ENCODE measurements at regions not wholly inside any gene's neighbourhood (a gene's known extent, or its start where the extent isn't known, plus 50 kb on each side); places are given as distances from the start of the nearest gene placed in this dataset.
"Not testable (repeated sequence)": the region's sequence is repeated elsewhere in the genome, so short reads cannot be mapped to it uniquely, and the experiment has no call there.

DNA sequence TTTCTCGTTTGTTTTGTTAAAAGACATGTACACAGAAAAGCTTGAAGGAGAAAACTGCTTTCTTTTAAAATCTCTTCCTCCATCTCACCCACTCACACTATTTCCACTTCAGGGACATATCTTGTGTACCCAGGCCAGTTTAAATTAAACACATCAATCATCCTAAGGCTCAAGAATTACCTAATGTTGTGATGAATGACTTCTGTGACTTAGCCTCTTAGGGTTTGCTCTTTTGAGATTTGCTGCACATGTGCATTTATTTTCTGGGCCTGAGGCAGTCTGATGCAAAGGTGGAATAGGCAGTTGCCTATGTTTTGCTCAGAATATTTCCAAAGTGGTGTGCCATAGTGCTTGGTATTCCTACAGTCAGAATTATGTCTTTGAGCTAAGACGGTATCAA lies 439.9 kb upstream of the CHD1 start:
- Histone ChIP-seq H3K79me2 (ENCODE audit: insufficient read depth, low read depth) (no peaks in the 10 kb centered on the region), H3K27ac (no peak overlapping the region), H2AFZ (ENCODE audit: low read depth) (no peak overlapping the region), H3K36me3 (ENCODE audit: insufficient read depth) (no peaks in the 10 kb centered on the region), H3K27me3 (ENCODE audit: insufficient read depth, low read depth) (no peaks in the 10 kb centered on the region), H4K20me1 (ENCODE audit: insufficient read depth) (no peaks in the 10 kb centered on the region), H3K9ac (no peak overlapping the region), H3K4me2 (no peak overlapping the region), H3K4me3 (IDR thresholded peaks at IDR 0.05; ENCODE audit: insufficient read depth, low read depth, low read length) (no peak overlapping the region), H3K4me1 (ENCODE audit: low read depth, poor library complexity, severe bottlenecking) (no peaks in the 10 kb centered on the region)
- TF ChIP-seq, protein P1, sequence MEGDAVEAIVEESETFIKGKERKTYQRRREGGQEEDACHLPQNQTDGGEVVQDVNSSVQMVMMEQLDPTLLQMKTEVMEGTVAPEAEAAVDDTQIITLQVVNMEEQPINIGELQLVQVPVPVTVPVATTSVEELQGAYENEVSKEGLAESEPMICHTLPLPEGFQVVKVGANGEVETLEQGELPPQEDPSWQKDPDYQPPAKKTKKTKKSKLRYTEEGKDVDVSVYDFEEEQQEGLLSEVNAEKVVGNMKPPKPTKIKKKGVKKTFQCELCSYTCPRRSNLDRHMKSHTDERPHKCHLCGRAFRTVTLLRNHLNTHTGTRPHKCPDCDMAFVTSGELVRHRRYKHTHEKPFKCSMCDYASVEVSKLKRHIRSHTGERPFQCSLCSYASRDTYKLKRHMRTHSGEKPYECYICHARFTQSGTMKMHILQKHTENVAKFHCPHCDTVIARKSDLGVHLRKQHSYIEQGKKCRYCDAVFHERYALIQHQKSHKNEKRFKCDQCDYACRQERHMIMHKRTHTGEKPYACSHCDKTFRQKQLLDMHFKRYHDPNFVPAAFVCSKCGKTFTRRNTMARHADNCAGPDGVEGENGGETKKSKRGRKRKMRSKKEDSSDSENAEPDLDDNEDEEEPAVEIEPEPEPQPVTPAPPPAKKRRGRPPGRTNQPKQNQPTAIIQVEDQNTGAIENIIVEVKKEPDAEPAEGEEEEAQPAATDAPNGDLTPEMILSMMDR (conservative IDR thresholded peaks at IDR 0.05; ENCODE audit: low read depth, low read length), result no peak

DNA sequence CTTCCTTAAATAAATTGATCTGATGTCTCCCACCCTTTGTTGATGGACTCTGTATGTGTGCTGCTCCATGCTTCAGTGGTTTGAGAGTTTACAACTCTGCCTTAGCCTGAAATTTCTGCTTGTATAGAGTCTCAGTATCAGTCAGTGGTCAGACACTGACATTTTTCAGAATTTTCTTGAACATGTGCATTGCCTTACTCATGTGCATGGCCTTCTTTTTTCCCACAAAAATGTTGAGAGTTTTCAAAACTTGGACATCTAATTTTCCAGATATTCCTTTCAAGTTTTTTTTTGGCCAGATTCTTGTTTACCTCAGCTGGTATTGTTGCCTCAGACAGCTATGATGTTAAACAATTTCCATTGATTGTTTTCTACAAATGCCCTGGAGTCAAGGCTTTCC lies 427.1 kb upstream of the CHD1 start:
- Histone ChIP-seq H3K79me2 (ENCODE audit: insufficient read depth, low read depth) (no peaks in the 10 kb centered on the region), H2AFZ (ENCODE audit: low read depth) (no peak overlapping the region), H3K4me2 (no peak overlapping the region), H3K27me3 (ENCODE audit: insufficient read depth, low read depth) (no peaks in the 10 kb centered on the region), H3K9ac (no peak overlapping the region), H3K4me3 (IDR thresholded peaks at IDR 0.05; ENCODE audit: insufficient read depth, low read depth, low read length) (no peak overlapping the region), H3K36me3 (ENCODE audit: insufficient read depth) (no peaks in the 10 kb centered on the region), H3K27ac (no peak overlapping the region), H4K20me1 (ENCODE audit: insufficient read depth) (no peaks in the 10 kb centered on the region), H3K4me1 (ENCODE audit: low read depth, poor library complexity, severe bottlenecking) (no peaks in the 10 kb centered on the region)
- TF ChIP-seq, protein P1 (conservative IDR thresholded peaks at IDR 0.05; ENCODE audit: low read depth, low read length), result no peak

DNA sequence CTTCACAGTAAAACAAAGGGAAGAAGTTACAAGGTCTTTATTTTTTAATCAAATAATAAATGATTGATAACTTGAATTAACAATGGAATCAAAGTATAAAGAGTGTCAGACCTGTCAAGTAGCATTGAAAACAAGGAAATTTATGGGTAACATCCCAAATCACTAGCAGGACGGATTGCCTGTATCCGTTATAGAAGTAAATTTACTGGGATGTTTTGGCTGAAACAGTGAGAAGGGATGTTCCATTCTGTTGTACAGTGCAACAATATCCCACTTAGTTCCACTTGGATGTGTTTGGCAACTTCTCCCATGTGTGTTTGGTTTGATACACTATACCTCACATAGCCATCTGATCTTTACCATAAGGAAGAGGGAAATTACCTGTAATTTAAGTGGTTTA lies 421.0 kb upstream of the CHD1 start:
- H3K4me1 ChIP-seq (ENCODE audit: low read depth, poor library complexity, severe bottlenecking), result no peaks in the 10 kb centered on the region
- H4K20me1 ChIP-seq (ENCODE audit: insufficient read depth), result no peaks in the 10 kb centered on the region
- TF ChIP-seq, protein P1 (conservative IDR thresholded peaks at IDR 0.05; ENCODE audit: low read depth, low read length), result no peak
- H3K4me2 ChIP-seq, result no peak overlapping the region
- H3K79me2 ChIP-seq (ENCODE audit: insufficient read depth, low read depth), result no peaks in the 10 kb centered on the region
- no peak overlapping the region for H3K27ac ChIP-seq
- H3K36me3 ChIP-seq (ENCODE audit: insufficient read depth), result no peaks in the 10 kb centered on the region
- H3K9ac ChIP-seq, result no peak overlapping the region
- no peak overlapping the region for H3K4me3 ChIP-seq (IDR thresholded peaks at IDR 0.05; ENCODE audit: insufficient read depth, low read depth, low read length)
- H2AFZ ChIP-seq (ENCODE audit: low read depth), result no peak overlapping the region
- no peaks in the 10 kb centered on the region for H3K27me3 ChIP-seq (ENCODE audit: insufficient read depth, low read depth)

DNA sequence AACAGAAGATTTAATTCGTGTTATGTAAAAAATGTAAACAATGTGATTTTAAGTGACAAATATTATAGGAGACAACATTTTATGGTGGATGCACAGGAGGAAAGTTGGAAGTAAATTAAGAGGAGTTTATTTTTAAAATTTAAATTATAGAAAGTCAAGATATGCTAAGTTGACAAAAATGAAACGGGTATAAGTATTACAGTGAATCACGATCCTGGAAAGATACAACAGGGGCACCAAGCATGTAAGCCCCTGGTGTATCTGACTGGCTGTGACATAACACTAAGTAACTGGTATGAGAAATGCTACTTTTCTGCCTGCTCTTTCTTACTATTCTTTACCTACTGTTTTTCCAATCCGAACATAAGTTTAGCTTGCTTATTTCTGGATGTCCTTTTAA lies 419.8 kb upstream of the CHD1 start:
- no peak overlapping the region for H2AFZ ChIP-seq (ENCODE audit: low read depth)
- H3K4me3 ChIP-seq (IDR thresholded peaks at IDR 0.05; ENCODE audit: insufficient read depth, low read depth, low read length), result no peak overlapping the region
- H3K36me3 ChIP-seq (ENCODE audit: insufficient read depth), result no peaks in the 10 kb centered on the region
- TF ChIP-seq, protein P1 (conservative IDR thresholded peaks at IDR 0.05; ENCODE audit: low read depth, low read length), result no peak
- no peaks in the 10 kb centered on the region for H3K27me3 ChIP-seq (ENCODE audit: insufficient read depth, low read depth)
- H3K4me2 ChIP-seq, result no peak overlapping the region
- no peaks in the 10 kb centered on the region for H4K20me1 ChIP-seq (ENCODE audit: insufficient read depth)
- no peak overlapping the region for H3K27ac ChIP-seq
- no peaks in the 10 kb centered on the region for H3K79me2 ChIP-seq (ENCODE audit: insufficient read depth, low read depth)
- H3K9ac ChIP-seq, result no peak overlapping the region
- H3K4me1 ChIP-seq (ENCODE audit: low read depth, poor library complexity, severe bottlenecking), result no peaks in the 10 kb centered on the region

DNA sequence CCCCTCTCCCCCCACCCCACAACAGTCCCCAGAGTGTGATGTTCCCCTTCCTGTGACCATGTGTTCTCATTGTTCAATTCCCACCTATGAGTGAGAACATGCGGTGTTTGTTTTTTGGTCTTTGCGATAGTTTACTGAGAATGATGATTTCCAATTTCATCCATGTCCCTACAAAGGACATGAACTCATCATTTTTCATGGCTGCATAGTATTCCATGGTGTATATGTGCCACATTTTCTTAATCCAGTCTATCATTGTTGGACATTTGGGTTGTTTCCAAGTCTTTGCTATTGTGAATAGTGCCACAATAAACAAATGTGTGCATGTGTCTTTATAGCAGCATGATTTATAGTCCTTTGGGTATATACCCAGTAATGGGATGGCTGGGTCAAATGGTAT lies 411.0 kb upstream of the CHD1 start:
- not testable (repeated sequence) for H3K79me2 ChIP-seq (ENCODE audit: insufficient read depth, low read depth); H3K9ac ChIP-seq; H2AFZ ChIP-seq (ENCODE audit: low read depth); H3K27ac ChIP-seq; H3K4me3 ChIP-seq (IDR thresholded peaks at IDR 0.05; ENCODE audit: insufficient read depth, low read depth, low read length); H3K4me2 ChIP-seq; H4K20me1 ChIP-seq (ENCODE audit: insufficient read depth); H3K4me1 ChIP-seq (ENCODE audit: low read depth, poor library complexity, severe bottlenecking); H3K27me3 ChIP-seq (ENCODE audit: insufficient read depth, low read depth); H3K36me3 ChIP-seq (ENCODE audit: insufficient read depth)

All from KMS-11 (cell line).